ENCODE measurements at regions not wholly inside any gene's neighbourhood (a gene's known extent, or its start where the extent isn't known, plus 50 kb on each side); places are given as distances from the start of the nearest gene placed in this dataset.
"Not testable (repeated sequence)": the region's sequence is repeated elsewhere in the genome, so short reads cannot be mapped to it uniquely, and the experiment has no call there.

GRCh38 chr9:64130325-64130724 is 1154.7 kb downstream of the FOXD4L5 start:
- H3K4me1 ChIP-seq; ATAC-seq; DNase-seq; intact Hi-C loops (cut with DNase I); H3K27ac ChIP-seq; H3K27me3 ChIP-seq; H3K4me3 ChIP-seq; H3K36me3 ChIP-seq; H3K9me3 ChIP-seq: not testable (repeated sequence)
- 27 to 42% (median 29%) methylated on average over 4 of the region's 4 CpGs for WGBS, 4 donors

GRCh38 chr9:64128572-64128971 is 1156.4 kb downstream of the FOXD4L5 start:
- Histone ChIP-seq H3K36me3 (no peaks in the 10 kb centered on the region), H3K4me1 (no peaks in the 10 kb centered on the region), H3K27me3 (no peaks in the 10 kb centered on the region), H3K27ac (no peak overlapping the region), H3K4me3 (no peak overlapping the region), H3K9me3 (no peaks in the 10 kb centered on the region)
- ATAC-seq (no peak), DNase-seq (no peak)
- WGBS, 4 donors: 79 to 82% (median 81%) methylated on average over 6 of the region's 6 CpGs
- TF ChIP-seq POLR2A (IDR thresholded peaks at IDR 0.05) (no peak), CTCF (IDR thresholded peaks at IDR 0.05) (no peak)
- intact Hi-C loops (cut with DNase I): no loop called here

DNA sequence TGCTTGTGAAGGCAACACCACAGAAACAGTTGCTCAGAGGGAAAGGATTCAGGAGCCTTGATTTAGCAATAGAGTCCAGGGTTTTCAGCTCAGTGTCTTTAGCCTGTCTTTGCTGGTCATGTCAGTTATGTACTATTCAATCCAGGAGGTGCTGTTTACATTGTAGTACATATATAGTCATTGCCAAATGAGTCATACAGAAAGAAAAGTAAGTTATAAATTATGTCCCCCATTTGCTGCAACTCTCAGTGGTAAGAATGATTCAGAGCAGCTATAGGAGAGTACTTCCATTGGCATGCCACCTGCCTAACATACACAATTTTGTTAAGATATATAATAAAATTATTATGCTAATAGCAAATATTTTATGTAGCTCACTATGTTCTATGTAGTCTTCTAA is 1163.4 kb downstream of the FOXD4L5 start:
- DNase-seq; ATAC-seq; H3K9me3 ChIP-seq; H3K4me1 ChIP-seq; H3K36me3 ChIP-seq; H3K27ac ChIP-seq; H3K27me3 ChIP-seq; H3K4me3 ChIP-seq; intact Hi-C loops (cut with DNase I): not testable (repeated sequence)

DNA sequence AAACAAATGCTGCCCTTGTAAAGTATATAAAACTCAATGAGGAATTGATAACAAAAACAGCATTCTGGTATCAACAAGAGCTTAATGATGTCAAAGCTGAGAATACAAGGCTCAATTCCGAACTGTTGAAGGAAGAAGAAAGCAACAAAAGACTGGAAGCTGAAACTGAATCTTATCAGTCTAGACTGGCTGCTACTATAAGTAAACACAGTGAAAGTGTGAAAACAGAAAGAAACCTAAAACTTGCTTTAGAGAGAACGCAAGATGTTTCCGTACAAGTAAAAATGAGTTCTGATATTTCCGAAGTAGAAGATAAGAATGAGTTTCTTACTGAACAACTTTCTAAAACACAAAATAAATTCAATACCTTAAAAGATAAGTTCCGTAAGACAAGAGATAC is 1167.7 kb downstream of the FOXD4L5 start:
- DNase-seq; ATAC-seq; H3K36me3 ChIP-seq; H3K9me3 ChIP-seq; H3K27me3 ChIP-seq; H3K27ac ChIP-seq; H3K4me1 ChIP-seq; intact Hi-C loops (cut with DNase I); H3K4me3 ChIP-seq: not testable (repeated sequence)
- 83 to 90% (median 85%) methylated on average over 5 of the region's 5 CpGs for WGBS, 4 donors

GRCh38 chr9:64107867-64108266 is 1177.1 kb downstream of the FOXD4L5 start:
- 27 to 45% (median 34%) methylated on average over 1 of the region's 1 CpG for WGBS, 4 donors
- intact Hi-C loops (cut with DNase I); ATAC-seq: not testable (repeated sequence)

GRCh38 chr9:64107211-64107610 is 1177.8 kb downstream of the FOXD4L5 start:
- H3K27me3 ChIP-seq; H3K36me3 ChIP-seq; ATAC-seq; H3K4me1 ChIP-seq; H3K9me3 ChIP-seq; H3K4me3 ChIP-seq; DNase-seq; H3K27ac ChIP-seq; intact Hi-C loops (cut with DNase I): not testable (repeated sequence)
- 59 to 87% (median 67%) methylated on average over 1 of the region's 1 CpG for WGBS, 4 donors

More at GRCh38 chr9:64107867-64108266, 1177.1 kb downstream of the FOXD4L5 start:
- H3K4me1 ChIP-seq, H3K27me3 ChIP-seq, H3K9me3 ChIP-seq, H3K36me3 ChIP-seq, H3K4me3 ChIP-seq, H3K27ac ChIP-seq, DNase-seq: not testable (repeated sequence)

DNA sequence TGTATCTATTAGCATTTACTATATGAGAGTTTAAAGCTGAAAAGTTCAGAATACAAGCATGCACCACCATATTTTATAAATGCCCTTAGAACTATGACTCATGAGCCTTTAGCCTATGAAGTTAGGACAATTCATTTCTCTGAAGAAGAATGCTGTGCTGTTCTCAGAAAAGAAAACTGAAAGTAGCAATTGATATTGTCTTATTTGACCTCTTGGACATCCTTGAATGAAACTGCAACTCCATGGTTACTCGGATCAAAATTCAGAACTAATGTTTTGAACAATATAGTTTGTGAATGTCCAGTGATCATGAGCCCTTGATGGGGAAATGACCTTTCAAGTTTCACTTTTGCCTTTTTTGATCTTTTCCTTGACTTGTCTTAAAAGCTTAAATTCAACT is 1179.8 kb downstream of the FOXD4L5 start:
- H3K4me3 ChIP-seq; H3K27ac ChIP-seq; H3K9me3 ChIP-seq; H3K27me3 ChIP-seq; H3K36me3 ChIP-seq; ATAC-seq; DNase-seq; H3K4me1 ChIP-seq; intact Hi-C loops (cut with DNase I): not testable (repeated sequence)
- 34 to 55% (median 37%) methylated on average over 1 of the region's 1 CpG for WGBS, 4 donors

DNA sequence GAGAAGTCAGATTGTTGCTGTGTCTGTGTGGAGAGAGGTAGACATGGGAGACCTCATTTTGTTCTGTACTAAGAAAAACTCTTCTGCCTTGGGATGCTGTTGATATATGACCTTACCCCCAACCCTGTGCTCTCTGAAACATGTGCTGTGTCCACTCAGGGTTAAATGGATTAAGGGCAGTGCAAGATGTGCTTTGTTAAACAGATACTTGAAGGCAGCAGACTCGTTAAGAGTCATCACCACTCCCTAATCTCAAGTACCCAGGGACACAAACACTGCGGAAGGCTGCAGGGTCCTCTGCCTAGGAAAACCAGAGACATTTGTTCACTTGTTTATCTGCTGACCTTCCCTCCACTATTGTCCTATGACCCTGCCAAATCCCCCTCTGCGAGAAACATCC is 1183.5 kb downstream of the FOXD4L5 start:
- DNase-seq; H3K4me3 ChIP-seq; H3K27me3 ChIP-seq; H3K9me3 ChIP-seq; H3K4me1 ChIP-seq; H3K27ac ChIP-seq; intact Hi-C loops (cut with DNase I); ATAC-seq; H3K36me3 ChIP-seq: not testable (repeated sequence)
- 54 to 64% (median 55%) methylated on average over 3 of the region's 3 CpGs for WGBS, 4 donors

GRCh38 chr9:64100571-64101155 is 1184.3 kb downstream of the FOXD4L5 start:
- intact Hi-C loops (cut with DNase I); ATAC-seq; H3K4me1 ChIP-seq; H3K9me3 ChIP-seq; H3K4me3 ChIP-seq; DNase-seq; H3K36me3 ChIP-seq; H3K27me3 ChIP-seq; H3K27ac ChIP-seq: not testable (repeated sequence)
- WGBS, 4 donors: 79 to 91% (median 87%) methylated on average over 23 to 36 of the region's 36 CpGs

- DNase-seq; H3K27ac ChIP-seq; H3K9me3 ChIP-seq; H3K4me1 ChIP-seq; H3K27me3 ChIP-seq; H3K4me3 ChIP-seq; H3K36me3 ChIP-seq; intact Hi-C loops (cut with DNase I); ATAC-seq: not testable (repeated sequence)
- WGBS, 4 donors: 75 to 84% (median 80%) methylated on average over 5 of the region's 5 CpGs
Measured at GRCh38 chr9:64085998-64086397, 1199.0 kb downstream of the FOXD4L5 start.
